GM21390 (cell line): ENCODE measurements at regions not wholly inside any gene's neighbourhood (a gene's known extent, or its start where the extent isn't known, plus 50 kb on each side); places are given as distances from the start of the nearest gene placed in this dataset.

Experiments
- ATAC-seq: cut with Tn5 transposase; IDR thresholded peaks from one replicate; pipeline ENCODE4 v1.9.1; 2021; ENCODE audit not compliant: unreplicated experiment

DNA sequence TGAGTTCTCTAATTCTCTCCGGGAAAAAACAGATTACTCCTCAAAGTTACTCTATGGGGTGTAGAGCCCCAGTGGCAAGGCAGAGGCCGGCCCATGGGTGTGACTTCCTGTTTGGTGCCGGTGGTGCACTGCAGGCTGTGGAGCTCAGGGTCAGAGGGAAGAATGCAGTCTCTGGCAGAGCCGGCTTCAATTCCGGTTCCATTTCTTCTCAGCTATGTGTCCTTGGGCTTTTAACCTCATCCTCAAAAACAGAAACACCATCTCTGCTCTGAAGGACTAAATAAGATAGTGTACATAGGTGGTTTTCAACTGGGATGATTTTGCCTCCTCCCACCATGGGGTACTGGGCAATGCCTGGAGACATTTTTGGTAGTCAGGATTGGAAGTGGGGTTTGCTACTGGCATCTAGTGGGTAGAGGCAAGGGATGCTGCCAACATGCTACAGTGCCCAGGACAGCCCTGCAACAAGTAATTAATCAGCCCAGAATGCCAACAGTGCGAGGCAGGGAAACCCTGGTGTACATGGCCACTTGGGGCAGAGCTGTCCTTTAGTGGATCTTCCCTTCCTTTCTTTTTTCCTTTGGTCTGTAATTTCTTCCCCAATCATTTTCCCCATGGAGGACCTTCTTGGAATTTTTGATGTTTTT is 81.2 kb downstream of the INSIG2 start:
- ATAC-seq, result peak; percentile 79

DNA sequence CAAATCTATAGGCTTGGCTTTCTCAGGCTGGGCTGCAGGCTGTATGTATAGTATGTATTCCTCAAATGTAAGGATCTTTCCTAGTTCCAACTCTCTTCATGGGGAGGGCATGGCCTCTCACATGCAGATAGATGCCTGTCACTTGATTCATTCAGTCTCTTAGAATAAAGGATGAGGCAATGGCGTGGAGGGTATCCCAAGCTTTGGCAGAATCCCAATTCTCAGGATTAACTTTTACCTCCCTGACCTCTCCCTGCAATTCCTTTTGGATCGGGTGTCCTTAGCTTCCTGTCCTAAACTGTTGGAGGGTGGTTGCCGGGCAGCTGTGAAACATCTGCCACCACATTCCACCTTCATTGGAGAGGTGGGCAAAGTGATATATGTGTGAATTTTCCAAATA is 80.3 kb downstream of the INSIG2 start:
- no peak for ATAC-seq

DNA sequence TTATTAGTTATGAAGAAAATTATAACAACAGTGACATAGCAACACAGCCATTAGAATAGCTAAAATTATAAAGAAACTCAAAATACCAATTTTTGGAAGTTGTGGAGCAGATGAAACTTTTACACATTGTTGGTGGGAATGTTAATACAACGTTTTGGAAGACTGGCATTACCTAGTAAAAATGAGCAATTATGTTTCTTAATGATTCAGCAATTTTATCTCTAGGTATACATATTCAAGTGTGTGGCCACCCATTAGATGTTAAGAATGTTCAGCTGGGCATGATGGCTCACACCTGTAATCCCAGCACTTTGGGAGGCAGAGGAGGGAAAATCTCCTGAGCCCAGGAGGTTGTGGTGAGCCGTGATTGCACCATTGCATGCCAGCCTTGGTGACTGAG is 78.8 kb downstream of the INSIG2 start:
- no peak for ATAC-seq

DNA sequence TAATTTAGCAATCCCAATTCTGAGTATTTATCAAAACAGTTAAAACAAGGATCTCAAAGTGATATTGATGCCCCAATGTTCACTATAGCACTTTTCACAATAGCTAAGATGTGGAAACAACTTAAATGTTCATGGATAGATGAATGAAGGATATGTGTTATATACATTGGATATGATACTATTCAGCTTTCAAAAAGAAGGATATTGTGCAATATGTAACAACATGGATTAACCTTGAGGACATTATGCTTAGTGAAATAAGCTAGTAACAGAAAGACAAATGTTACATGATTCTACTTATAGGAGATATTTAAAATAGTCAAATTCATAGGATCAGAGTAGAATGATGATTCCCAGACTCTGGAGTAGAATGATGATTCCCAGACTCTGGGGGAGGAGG is 78.0 kb downstream of the INSIG2 start:
- ATAC-seq, result no peak

DNA sequence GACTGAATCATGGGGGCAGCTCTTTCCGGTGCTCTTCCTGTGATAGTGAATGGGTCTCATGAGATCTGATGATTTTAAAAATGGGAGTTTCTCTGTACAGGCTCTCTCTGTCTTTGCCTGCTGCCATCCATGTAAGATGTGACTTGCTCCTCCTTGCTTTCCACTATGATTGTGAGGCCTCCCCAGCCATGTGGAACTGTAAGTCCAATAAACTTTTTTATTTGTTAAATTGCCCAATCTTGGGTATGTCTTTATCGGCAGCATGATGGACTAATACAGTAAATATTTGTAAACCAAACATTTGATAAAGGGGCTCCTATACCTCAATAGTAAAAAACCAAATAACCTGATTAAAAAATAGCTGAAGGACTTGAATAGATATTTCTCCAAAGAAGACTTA is 77.3 kb downstream of the INSIG2 start:
- no peak for ATAC-seq
